RWPE2 (cell line): ENCODE measurements at regions not wholly inside any gene's neighbourhood (a gene's known extent, or its start where the extent isn't known, plus 50 kb on each side); places are given as distances from the start of the nearest gene placed in this dataset.

Experiments
- ATAC-seq: fragments of 200-7000 bp; cut with Tn5 transposase; 3 replicates; pipeline ENCODE4 v1.9.1; 2021; ENCODE audit warnings: low read depth
- DNase-seq: peaks from one replicate; pipeline ENCODE4 v3.0.0-alpha.2; 2020; ENCODE audit warnings: low spot score
- H3K27ac ChIP-seq: fragments of 450-650 bp; 2 replicates; pipeline ENCODE4 v1.5.1; 2017; ENCODE audit warnings: mild to moderate bottlenecking; ENCODE audit not compliant: poor library complexity, severe bottlenecking
- H3K27me3 ChIP-seq: fragments of 250-450 bp; sonication (Bioruptor Pico); 2 replicates; pipeline ENCODE4 v1.5.1; 2021; ENCODE audit warnings: mild to moderate bottlenecking, moderate library complexity; ENCODE audit not compliant: insufficient read depth, poor library complexity, severe bottlenecking
- H3K36me3 ChIP-seq: fragments of 250-450 bp; sonication (Bioruptor Pico); 2 replicates; pipeline ENCODE4 v1.5.1; 2020; ENCODE audit warnings: low read depth, mild to moderate bottlenecking, moderate library complexity
- H3K4me1 ChIP-seq: fragments of 250-450 bp; sonication (Bioruptor Pico); 2 replicates; pipeline ENCODE4 v1.5.1; 2021; ENCODE audit warnings: mild to moderate bottlenecking, moderate library complexity; ENCODE audit not compliant: insufficient read depth, poor library complexity, severe bottlenecking
- H3K4me3 ChIP-seq: fragments of 250-450 bp; sonication (Bioruptor Pico); 2 replicates; pipeline ENCODE4 v1.5.1; 2021; ENCODE audit warnings: mild to moderate bottlenecking, moderate library complexity; ENCODE audit not compliant: severe bottlenecking
- H3K9me3 ChIP-seq: fragments of 250-450 bp; sonication (Bioruptor Pico); 2 replicates; pipeline ENCODE4 v1.5.1; 2021; ENCODE audit warnings: mild to moderate bottlenecking, moderate library complexity; ENCODE audit not compliant: severe bottlenecking
- TF ChIP-seq, protein P1 (sequence below): fragments of 450-650 bp; IDR thresholded peaks from one replicate; pipeline ENCODE4 v1.5.1; 2017; ENCODE audit warnings: mild to moderate bottlenecking, moderate library complexity; ENCODE audit not compliant: poor library complexity, severe bottlenecking

DNA sequence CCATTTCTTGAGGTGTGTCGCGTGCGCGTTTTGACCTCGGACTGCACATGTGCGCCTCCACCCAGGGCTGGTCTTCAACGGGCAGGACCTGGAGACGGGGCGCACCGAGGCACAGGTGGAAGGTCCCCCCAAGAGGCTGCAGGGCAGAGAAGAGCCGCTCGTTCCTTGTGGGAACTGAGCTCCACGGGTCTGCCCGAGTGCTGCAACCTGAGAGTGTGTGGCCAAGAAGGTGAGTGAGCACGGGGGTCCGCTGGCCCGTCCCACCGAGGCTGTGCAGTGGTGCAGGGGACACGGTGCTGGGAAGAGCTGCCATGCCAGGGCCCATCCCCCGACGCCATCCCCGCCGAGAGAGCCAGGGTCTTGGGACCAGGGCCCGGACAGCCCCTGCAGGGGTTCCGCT is 268.3 kb downstream of the GALR1 start:
- DNase-seq (no peak), ATAC-seq (no peak)
- Histone ChIP-seq H3K4me3 (no peak overlapping the region), H3K27ac (no peak overlapping the region), H3K36me3 (no peaks in the 10 kb centered on the region), H3K27me3 (no peaks in the 10 kb centered on the region), H3K9me3 (no peaks in the 10 kb centered on the region), H3K4me1 (no peaks in the 10 kb centered on the region)
- TF ChIP-seq, protein P1, sequence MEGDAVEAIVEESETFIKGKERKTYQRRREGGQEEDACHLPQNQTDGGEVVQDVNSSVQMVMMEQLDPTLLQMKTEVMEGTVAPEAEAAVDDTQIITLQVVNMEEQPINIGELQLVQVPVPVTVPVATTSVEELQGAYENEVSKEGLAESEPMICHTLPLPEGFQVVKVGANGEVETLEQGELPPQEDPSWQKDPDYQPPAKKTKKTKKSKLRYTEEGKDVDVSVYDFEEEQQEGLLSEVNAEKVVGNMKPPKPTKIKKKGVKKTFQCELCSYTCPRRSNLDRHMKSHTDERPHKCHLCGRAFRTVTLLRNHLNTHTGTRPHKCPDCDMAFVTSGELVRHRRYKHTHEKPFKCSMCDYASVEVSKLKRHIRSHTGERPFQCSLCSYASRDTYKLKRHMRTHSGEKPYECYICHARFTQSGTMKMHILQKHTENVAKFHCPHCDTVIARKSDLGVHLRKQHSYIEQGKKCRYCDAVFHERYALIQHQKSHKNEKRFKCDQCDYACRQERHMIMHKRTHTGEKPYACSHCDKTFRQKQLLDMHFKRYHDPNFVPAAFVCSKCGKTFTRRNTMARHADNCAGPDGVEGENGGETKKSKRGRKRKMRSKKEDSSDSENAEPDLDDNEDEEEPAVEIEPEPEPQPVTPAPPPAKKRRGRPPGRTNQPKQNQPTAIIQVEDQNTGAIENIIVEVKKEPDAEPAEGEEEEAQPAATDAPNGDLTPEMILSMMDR = no peak

DNA sequence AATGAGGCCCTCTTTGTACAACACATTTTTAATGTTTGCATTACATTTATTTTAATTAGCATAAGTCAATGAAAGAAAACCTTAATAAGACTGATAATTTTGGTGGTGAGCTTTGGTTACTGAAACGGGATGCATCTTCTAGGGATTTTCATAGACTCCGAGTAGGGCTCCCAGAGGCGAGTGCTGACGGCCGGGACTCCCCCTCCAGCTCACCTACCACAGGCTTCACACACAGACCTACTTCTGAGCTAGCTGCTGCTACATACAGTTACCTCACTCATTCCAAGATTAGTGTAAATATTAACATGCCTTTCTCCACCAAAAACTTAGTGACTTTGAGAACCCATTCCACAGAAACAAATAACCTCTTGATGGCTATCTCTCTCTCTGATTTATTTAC is 271.1 kb downstream of the GALR1 start:
- Histone ChIP-seq H3K4me3 (no peak overlapping the region), H3K27ac (no peak overlapping the region), H3K4me1 (no peaks in the 10 kb centered on the region), H3K27me3 (no peaks in the 10 kb centered on the region), H3K36me3 (no peaks in the 10 kb centered on the region), H3K9me3 (no peaks in the 10 kb centered on the region)
- ATAC-seq (no peak), DNase-seq (no peak)
- TF ChIP-seq, protein P1 = no peak

DNA sequence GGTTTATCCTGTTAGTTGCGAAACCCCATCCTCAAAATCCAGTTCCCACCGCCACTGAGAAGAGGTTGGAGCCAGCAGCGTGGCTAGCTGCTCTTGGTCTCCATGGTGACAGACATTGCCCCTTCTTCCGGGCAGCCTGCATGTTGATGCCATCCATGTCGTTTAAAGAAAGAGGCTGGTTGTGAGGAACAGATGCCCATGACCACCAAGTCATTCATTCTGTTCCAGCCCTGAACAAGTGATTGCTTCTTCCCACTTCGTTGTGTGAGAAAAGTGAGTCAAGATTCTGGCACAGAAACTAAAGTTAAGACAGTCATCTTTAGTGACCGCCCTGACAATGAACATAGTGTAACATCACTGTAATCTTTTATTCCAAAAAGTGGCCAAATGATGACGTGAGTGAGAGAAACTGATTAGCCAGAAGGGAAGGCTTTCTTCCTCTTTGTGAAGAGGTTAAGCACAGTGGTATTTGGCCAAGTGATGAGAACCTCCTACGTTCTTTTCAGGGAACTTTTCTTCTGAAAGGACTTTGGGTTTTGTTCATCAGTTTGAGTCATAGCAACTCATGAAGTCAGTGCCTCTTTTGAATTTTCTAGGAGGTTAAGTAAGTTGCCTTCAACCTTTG is 272.5 kb downstream of the GALR1 start:
- H3K27ac ChIP-seq = no peak overlapping the region
- no peaks in the 10 kb centered on the region for H3K27me3 ChIP-seq
- DNase-seq (no peak), ATAC-seq (no peak)
- no peak overlapping the region for H3K4me3 ChIP-seq
- H3K4me1 ChIP-seq = no peaks in the 10 kb centered on the region
- no peaks in the 10 kb centered on the region for H3K9me3 ChIP-seq
- no peaks in the 10 kb centered on the region for H3K36me3 ChIP-seq
- TF ChIP-seq, protein P1 = no peak

DNA sequence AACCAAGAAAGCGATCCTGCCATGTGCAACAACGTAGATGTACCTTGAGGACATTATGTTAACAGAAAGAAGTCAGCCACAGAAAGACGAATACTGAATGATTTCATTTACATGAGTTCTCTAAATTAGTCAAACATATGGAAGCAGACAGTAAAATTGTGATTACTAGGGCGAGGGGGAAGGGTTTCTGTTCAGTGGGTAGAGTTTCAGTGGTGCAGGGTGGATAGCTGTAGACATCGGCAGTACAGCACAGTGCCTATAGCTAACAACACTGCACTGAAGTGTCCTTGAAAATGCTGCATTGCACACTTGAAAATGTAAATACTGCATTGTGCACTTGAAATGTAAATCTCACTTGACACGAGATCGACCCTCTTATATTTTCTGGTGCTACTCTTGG is 275.3 kb downstream of the GALR1 start:
- TF ChIP-seq, protein P1 = no peak
- DNase-seq = no peak
- no peak for ATAC-seq
- no peak overlapping the region for H3K4me3 ChIP-seq
- no peaks in the 10 kb centered on the region for H3K36me3 ChIP-seq
- no peaks in the 10 kb centered on the region for H3K4me1 ChIP-seq
- no peaks in the 10 kb centered on the region for H3K9me3 ChIP-seq
- no peak overlapping the region for H3K27ac ChIP-seq
- H3K27me3 ChIP-seq = no peaks in the 10 kb centered on the region

DNA sequence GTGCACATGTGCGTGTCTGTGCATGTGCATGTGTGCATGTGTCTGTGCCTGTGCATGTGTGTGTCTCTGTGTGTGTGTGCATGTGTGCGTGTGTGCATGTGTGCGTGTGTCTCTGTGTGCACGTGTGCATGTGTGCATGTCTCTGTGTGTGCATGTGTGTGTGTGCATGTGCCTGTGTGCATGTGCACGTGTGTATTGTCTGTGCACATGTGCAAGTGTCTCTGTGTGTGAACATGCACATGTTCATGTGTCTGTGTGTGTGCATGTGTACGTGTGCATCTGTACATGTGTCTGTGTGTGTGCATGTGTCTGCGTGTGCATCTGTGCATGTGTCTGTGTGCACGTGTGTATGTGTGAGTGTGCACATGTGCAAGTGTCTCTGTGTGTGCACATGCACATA is 277.3 kb downstream of the GALR1 start:
- no peak overlapping the region for H3K4me3 ChIP-seq
- DNase-seq (no peak), ATAC-seq (no peak)

More for the DNA sequence above, 277.3 kb downstream of the GALR1 start:
- H3K9me3 ChIP-seq = no peaks in the 10 kb centered on the region
- H3K36me3 ChIP-seq = no peaks in the 10 kb centered on the region
- TF ChIP-seq, protein P1 = no peak
- H3K4me1 ChIP-seq = no peaks in the 10 kb centered on the region
- no peaks in the 10 kb centered on the region for H3K27me3 ChIP-seq
- no peak overlapping the region for H3K27ac ChIP-seq
